ENCODE measurements at regions not wholly inside any gene's neighbourhood (a gene's known extent, or its start where the extent isn't known, plus 50 kb on each side); places are given as distances from the start of the nearest gene placed in this dataset.

- no peak for TF ChIP-seq EZH2 (IDR thresholded peaks at IDR 0.05; ENCODE audit: borderline replicate concordance, low read depth, low read length, poor library complexity, severe bottlenecking)
- no peak for TF ChIP-seq CTCF (conservative IDR thresholded peaks at IDR 0.05; ENCODE audit: low read depth, low read length)
- Histone ChIP-seq H3K4me1 (ENCODE audit: insufficient read depth, low read length, poor library complexity, severe bottlenecking) (peaks cover 13% of the 10 kb centered on the region), H3K27me3 (replicated peaks; ENCODE audit: insufficient read depth, low read depth, low read length, poor library complexity) (no peaks in the 10 kb centered on the region), H3K9me3 (ENCODE audit: low read depth, low read length, poor library complexity, severe bottlenecking) (no peaks in the 10 kb centered on the region), H3K4me3 (ENCODE audit: low read depth, low read length, poor library complexity, severe bottlenecking) (no peak overlapping the region), H3K27ac (ENCODE audit: low read depth, low read length, poor library complexity, severe bottlenecking) (no peak overlapping the region), H3K36me3 (ENCODE audit: insufficient read depth, low read length, poor library complexity, severe bottlenecking) (no peaks in the 10 kb centered on the region)
- ChIA-PET POLR2A (ENCODE audit: low non-redundant PET) (no interaction called here), CTCF (no interaction called here)
- intact Hi-C loops (cut with micrococcal nuclease; ENCODE audit: unreplicated experiment) = loop anchor here (5.0 kb wide), 1 partner anchor 200 kb away; no protein-coding TSS in a partner anchor
- DNase-seq (ENCODE audit: low spot score) = no peak
- BruUV-seq (replicated peaks) = no TSS peak
Observed at GRCh38 chr6:97697456-97697855, 414.4 kb upstream of the MMS22L start.

GRCh38 chr6:97701801-97702200 lies 418.8 kb upstream of the MMS22L start:
- intact Hi-C loops (cut with micrococcal nuclease; ENCODE audit: unreplicated experiment) = no loop called here
- TF ChIP-seq EZH2 (IDR thresholded peaks at IDR 0.05; ENCODE audit: borderline replicate concordance, low read depth, low read length, poor library complexity, severe bottlenecking) (no peak), CTCF (conservative IDR thresholded peaks at IDR 0.05; ENCODE audit: low read depth, low read length) (no peak)
- DNase-seq (ENCODE audit: low spot score) = no peak
- Histone ChIP-seq H3K9me3 (ENCODE audit: low read depth, low read length, poor library complexity, severe bottlenecking) (no peaks in the 10 kb centered on the region), H3K36me3 (ENCODE audit: insufficient read depth, low read length, poor library complexity, severe bottlenecking) (no peaks in the 10 kb centered on the region), H3K4me3 (ENCODE audit: low read depth, low read length, poor library complexity, severe bottlenecking) (no peak overlapping the region), H3K27ac (ENCODE audit: low read depth, low read length, poor library complexity, severe bottlenecking) (no peak overlapping the region), H3K27me3 (replicated peaks; ENCODE audit: insufficient read depth, low read depth, low read length, poor library complexity) (no peaks in the 10 kb centered on the region), H3K4me1 (ENCODE audit: insufficient read depth, low read length, poor library complexity, severe bottlenecking) (peaks cover 19% of the 10 kb centered on the region)
- ChIA-PET CTCF (no interaction called here), POLR2A (ENCODE audit: low non-redundant PET) (no interaction called here)
- BruUV-seq (replicated peaks) = no TSS peak

GRCh38 chr6:97702248-97702647 lies 419.2 kb upstream of the MMS22L start:
- Histone ChIP-seq H3K4me1 (ENCODE audit: insufficient read depth, low read length, poor library complexity, severe bottlenecking) (peaks cover 19% of the 10 kb centered on the region), H3K36me3 (ENCODE audit: insufficient read depth, low read length, poor library complexity, severe bottlenecking) (no peaks in the 10 kb centered on the region), H3K27ac (ENCODE audit: low read depth, low read length, poor library complexity, severe bottlenecking) (no peak overlapping the region), H3K4me3 (ENCODE audit: low read depth, low read length, poor library complexity, severe bottlenecking) (no peak overlapping the region), H3K27me3 (replicated peaks; ENCODE audit: insufficient read depth, low read depth, low read length, poor library complexity) (no peaks in the 10 kb centered on the region), H3K9me3 (ENCODE audit: low read depth, low read length, poor library complexity, severe bottlenecking) (no peaks in the 10 kb centered on the region)
- no TSS peak for BruUV-seq (replicated peaks)
- intact Hi-C loops (cut with micrococcal nuclease; ENCODE audit: unreplicated experiment) = no loop called here
- DNase-seq (ENCODE audit: low spot score) = peak; percentile 35
- TF ChIP-seq CTCF (conservative IDR thresholded peaks at IDR 0.05; ENCODE audit: low read depth, low read length) = no peak
- no peak for TF ChIP-seq EZH2 (IDR thresholded peaks at IDR 0.05; ENCODE audit: borderline replicate concordance, low read depth, low read length, poor library complexity, severe bottlenecking)
- CTCF ChIA-PET = no interaction called here
- POLR2A ChIA-PET (ENCODE audit: low non-redundant PET) = no interaction called here
